ENCODE measurements at regions not wholly inside any gene's neighbourhood (a gene's known extent, or its start where the extent isn't known, plus 50 kb on each side); places are given as distances from the start of the nearest gene placed in this dataset.

GRCh38 chr1:90139837-90140236 lies 144.9 kb downstream of the ZNF326 start:
- DNase-seq (ENCODE audit: extremely low read depth, low read depth), result no peak
- no peak for TF ChIP-seq CTCF (IDR thresholded peaks at IDR 0.05; ENCODE audit: low read depth, low read length, missing control alignments)
- H3K4me3 ChIP-seq (replicated peaks; ENCODE audit: low read depth, low read length), result no peak overlapping the region

- H3K4me3 ChIP-seq (replicated peaks; ENCODE audit: low read depth, low read length), result no peak overlapping the region
- no peak for TF ChIP-seq CTCF (IDR thresholded peaks at IDR 0.05; ENCODE audit: low read depth, low read length, missing control alignments)
- no peak for DNase-seq (ENCODE audit: extremely low read depth, low read depth)
These were observed 140.4 kb downstream of the ZNF326 start for GRCh38 chr1:90135286-90135685.

- no peak for DNase-seq (ENCODE audit: extremely low read depth, low read depth)
- TF ChIP-seq CTCF (IDR thresholded peaks at IDR 0.05; ENCODE audit: low read depth, low read length, missing control alignments), result no peak
- H3K4me3 ChIP-seq (replicated peaks; ENCODE audit: low read depth, low read length), result no peak overlapping the region
These were observed 139.5 kb downstream of the ZNF326 start for GRCh38 chr1:90134175-90134955.

GRCh38 chr1:90133133-90133532 lies 138.2 kb downstream of the ZNF326 start:
- no peak overlapping the region for H3K4me3 ChIP-seq (replicated peaks; ENCODE audit: low read depth, low read length)
- TF ChIP-seq CTCF (IDR thresholded peaks at IDR 0.05; ENCODE audit: low read depth, low read length, missing control alignments), result peak; percentile 31
- DNase-seq (ENCODE audit: extremely low read depth, low read depth), result peak; percentile 12

GRCh38 chr1:90132306-90132705 lies 137.4 kb downstream of the ZNF326 start:
- TF ChIP-seq CTCF (IDR thresholded peaks at IDR 0.05; ENCODE audit: low read depth, low read length, missing control alignments), result no peak
- H3K4me3 ChIP-seq (replicated peaks; ENCODE audit: low read depth, low read length), result no peak overlapping the region
- DNase-seq (ENCODE audit: extremely low read depth, low read depth), result no peak

- DNase-seq (ENCODE audit: extremely low read depth, low read depth), result no peak
- TF ChIP-seq CTCF (IDR thresholded peaks at IDR 0.05; ENCODE audit: low read depth, low read length, missing control alignments), result no peak
- no peak overlapping the region for H3K4me3 ChIP-seq (replicated peaks; ENCODE audit: low read depth, low read length)
These were observed 132.5 kb downstream of the ZNF326 start for GRCh38 chr1:90127288-90127953.

Data from HFF-Myc (cell line).